Panc1 (cell line): ENCODE measurements at regions not wholly inside any gene's neighbourhood (a gene's known extent, or its start where the extent isn't known, plus 50 kb on each side); places are given as distances from the start of the nearest gene placed in this dataset.

Experiments used
- ATAC-seq: fragments of 200-7000 bp; cut with Tn5 transposase; 2 replicates; pipeline ENCODE4 v1.9.1; 2020; ENCODE audit warnings: mild to moderate bottlenecking, moderate library complexity
- BruUV-seq: library from RNA; stranded (reverse); fragments of 400-500 nt; replicated peaks from 2 replicates; lab custom pipeline; 2021; lab: Mats Ljungman, UMichigan
- CTCF ChIA-PET: fragments of 300-600 bp; sonication (Branson Sonifier 250); formaldehyde crosslinking; loops from one replicate; lab custom pipeline; 2022; ENCODE audit warnings: antibody characterized with exemption; lab: Charles Lee
- POLR2A ChIA-PET: fragments of 300-600 bp; sonication (Branson Sonifier 250); formaldehyde crosslinking; loops from one replicate; lab custom pipeline; 2022; ENCODE audit warnings: antibody characterized with exemption; lab: Charles Lee
- DNase-seq: peaks from one replicate; pipeline ENCODE4 v3.0.0-alpha.2; 2010; ENCODE audit warnings: low read depth, low spot score
- H3K27ac ChIP-seq: 2 replicates; pipeline ENCODE4 v1.5.1; 2011; ENCODE audit warnings: mild to moderate bottlenecking, low read length, inconsistent platforms
- H3K27me3 ChIP-seq: fragments of 200-500 bp; sonication (Bioruptor generic); 2 replicates; pipeline ENCODE4 v1.6.0; 2014; ENCODE audit warnings: low read length, inconsistent platforms; ENCODE audit not compliant: control insufficient read depth, insufficient read depth
- H3K36me3 ChIP-seq: fragments of 200-500 bp; sonication (Bioruptor generic); 2 replicates; pipeline ENCODE4 v1.5.1; 2014; ENCODE audit warnings: inconsistent platforms, mild to moderate bottlenecking, low read length, moderate library complexity; ENCODE audit not compliant: control insufficient read depth, insufficient read depth
- H3K4me1 ChIP-seq: 2 replicates; pipeline ENCODE4 v1.5.1; 2011; ENCODE audit warnings: inconsistent platforms, mild to moderate bottlenecking, low read length, moderate library complexity; ENCODE audit not compliant: control insufficient read depth, insufficient read depth
- H3K4me3 ChIP-seq, 2 experiments: 2 replicates each; pipeline ENCODE4 v1.5.1; 2011 to 2012; ENCODE audit warnings: low read depth in 2 of 2, low read length in 2 of 2, mild to moderate bottlenecking in 2 of 2, inconsistent platforms in 1 of 2, moderate library complexity in 1 of 2
- H3K9me3 ChIP-seq: fragments of 200-500 bp; sonication (Bioruptor generic); 2 replicates; pipeline ENCODE4 v1.5.1; 2014; ENCODE audit warnings: low read depth, mild to moderate bottlenecking, inconsistent platforms, low read length, moderate library complexity; ENCODE audit not compliant: control insufficient read depth, insufficient read depth
- CTCF ChIP-seq: fragments of 450-650 bp; IDR thresholded peaks from 2 replicates; pipeline ENCODE4 v1.5.1; 2017; ENCODE audit warnings: mild to moderate bottlenecking
- POLR2AphosphoS5 ChIP-seq: IDR thresholded peaks from 2 replicates; pipeline ENCODE4 v1.6.1; 2012; ENCODE audit warnings: mild to moderate bottlenecking, low read depth, low read length, moderate library complexity
- REST ChIP-seq, 2 experiments: IDR thresholded peaks; 2 replicates each; pipeline ENCODE4 v1.6.1; 2011 to 2012; ENCODE audit warnings: low read depth in 2 of 2, control low read depth in 1 of 2, low read length in 1 of 2, mild to moderate bottlenecking in 1 of 2, moderate library complexity in 1 of 2; ENCODE audit not compliant: insufficient read depth in 1 of 2
- SIN3A ChIP-seq: IDR thresholded peaks from 2 replicates; pipeline ENCODE4 v1.6.1; 2012; ENCODE audit warnings: low read depth, mild to moderate bottlenecking, low read length, moderate library complexity, borderline replicate concordance; ENCODE audit not compliant: insufficient read depth
- TCF7L2 ChIP-seq: IDR thresholded peaks from 2 replicates; pipeline ENCODE4 v1.6.1; 2011; ENCODE audit warnings: mild to moderate bottlenecking, low read depth, low read length, inconsistent platforms
- in situ Hi-C: cut with HindIII; loops from 2 replicates; pipeline ENCODE4 v1.10.0; 2016; ENCODE audit warnings: low sequenced_read_pairs, low pct_unique_long_range_greater_than_20kb
- intact Hi-C: fragments of 100-400 bp; cut with micrococcal nuclease; formaldehyde crosslinking; loops from one replicate; pipeline ENCODE4 v1.10.0; 2022; ENCODE audit not compliant: unreplicated experiment

GRCh38 chr6:40056865-40057264 lies 122.6 kb upstream of the MOCS1 start:
- in situ Hi-C loops, result no loop called here
- ChIA-PET POLR2A (no interaction called here), CTCF (no interaction called here)
- no peak for TF ChIP-seq SIN3A
- TF ChIP-seq TCF7L2, result no peak
- no peak for TF ChIP-seq CTCF
- TF ChIP-seq POLR2AphosphoS5, result no peak
- no TSS peak for BruUV-seq
- Histone ChIP-seq H3K36me3 (no peaks in the 10 kb centered on the region), H3K9me3 (no peaks in the 10 kb centered on the region), H3K4me3 (no peak overlapping the region), H3K27ac (no peak overlapping the region), H3K27me3 (no peaks in the 10 kb centered on the region), H3K4me1 (no peaks in the 10 kb centered on the region)
- no peak for DNase-seq
- intact Hi-C loops, result no loop called here
- no peak for ATAC-seq

- no TSS peak for BruUV-seq
- in situ Hi-C loops (no loop called here), intact Hi-C loops (no loop called here)
- H3K27ac ChIP-seq, result no peak overlapping the region
- no peaks in the 10 kb centered on the region for H3K4me1 ChIP-seq
- ATAC-seq (no peak), DNase-seq (no peak)
- no peaks in the 10 kb centered on the region for H3K27me3 ChIP-seq
- ChIA-PET CTCF (no interaction called here), POLR2A (no interaction called here)
- H3K9me3 ChIP-seq, result no peaks in the 10 kb centered on the region
- TF ChIP-seq REST (IDR thresholded peaks at IDR 0.05; ENCODE audit: insufficient read depth in 1 of 2, low read depth in 2 of 2, low read length in 1 of 2) (no peak), SIN3A (no peak), CTCF (no peak), POLR2AphosphoS5 (no peak), TCF7L2 (no peak)
- no peak overlapping the region for H3K4me3 ChIP-seq
- no peaks in the 10 kb centered on the region for H3K36me3 ChIP-seq
Observed at GRCh38 chr6:40054602-40055001, 120.3 kb upstream of the MOCS1 start.

- ATAC-seq, result no peak
- in situ Hi-C loops (no loop called here), intact Hi-C loops (no loop called here)
- ChIA-PET POLR2A (no interaction called here), CTCF (no interaction called here)
- DNase-seq, result no peak
- Histone ChIP-seq H3K4me3 (no peak overlapping the region), H3K27me3 (no peaks in the 10 kb centered on the region), H3K4me1 (no peaks in the 10 kb centered on the region), H3K9me3 (no peaks in the 10 kb centered on the region), H3K27ac (no peak overlapping the region), H3K36me3 (no peaks in the 10 kb centered on the region)
- BruUV-seq, result no TSS peak
- no peak for TF ChIP-seq POLR2AphosphoS5
- TF ChIP-seq CTCF, result no peak
- TF ChIP-seq TCF7L2, result no peak
- no peak for TF ChIP-seq REST (IDR thresholded peaks at IDR 0.05; ENCODE audit: insufficient read depth in 1 of 2, low read depth in 2 of 2, low read length in 1 of 2)
- TF ChIP-seq SIN3A, result no peak
Observed at GRCh38 chr6:40054186-40054585, 119.9 kb upstream of the MOCS1 start.
